Ishikawa (cell line): ENCODE measurements at regions not wholly inside any gene's neighbourhood (a gene's known extent, or its start where the extent isn't known, plus 50 kb on each side); places are given as distances from the start of the nearest gene placed in this dataset.

ENCODE experiments used
- CEBPB ChIP-seq: IDR thresholded peaks from 2 replicates; pipeline ENCODE4 v1.6.1; 2012
- CREB1 ChIP-seq: IDR thresholded peaks from 2 replicates; pipeline ENCODE4 v1.6.1; 2012; ENCODE audit warnings: low read depth
- EGR1 ChIP-seq: IDR thresholded peaks from 2 replicates; pipeline ENCODE4 v1.6.1; 2012
- EP300 ChIP-seq: IDR thresholded peaks from 2 replicates; pipeline ENCODE4 v1.6.1; 2012; ENCODE audit warnings: borderline replicate concordance
- FOXM1 ChIP-seq: IDR thresholded peaks from 2 replicates; pipeline ENCODE4 v1.6.1; 2012; ENCODE audit warnings: low read depth, borderline replicate concordance
- RAD21 ChIP-seq: IDR thresholded peaks from 2 replicates; pipeline ENCODE4 v1.6.1; 2012; ENCODE audit warnings: low read depth
- TAF1 ChIP-seq: IDR thresholded peaks from 2 replicates; pipeline ENCODE4 v1.6.1; 2012; ENCODE audit warnings: low read depth, mild to moderate bottlenecking
- ZBTB7A ChIP-seq: IDR thresholded peaks from 2 replicates; pipeline ENCODE4 v1.6.1; 2012; ENCODE audit warnings: low read depth
- TF ChIP-seq, protein P1 (sequence below): IDR thresholded peaks from 2 replicates; pipeline ENCODE4 v1.6.1; 2012; ENCODE audit warnings: low read depth, mild to moderate bottlenecking
- TF ChIP-seq, protein P2 (sequence below): IDR thresholded peaks from 2 replicates; pipeline ENCODE4 v1.6.1; 2012
- TF ChIP-seq, protein P3 (sequence below): IDR thresholded peaks from 2 replicates; pipeline ENCODE4 v1.6.1; 2012

DNA sequence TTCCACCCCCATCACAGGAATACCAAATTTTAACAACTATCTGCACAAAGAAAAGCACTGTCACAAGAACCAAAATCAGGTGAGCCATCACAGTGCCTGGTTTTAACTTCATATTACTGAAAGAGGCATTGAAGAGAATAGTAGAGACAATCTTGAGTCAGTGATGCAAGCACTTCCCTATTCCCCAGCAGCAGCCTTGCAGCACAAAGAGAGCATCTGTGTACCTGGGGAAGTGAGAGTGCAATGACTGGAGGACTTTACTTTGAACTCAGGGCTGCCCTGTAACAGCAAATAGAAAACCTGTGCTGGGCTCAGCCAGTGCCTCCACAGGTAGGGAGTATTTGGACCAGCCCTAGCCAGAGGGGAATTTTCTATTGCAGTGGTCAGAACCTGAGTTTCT lies 361.8 kb downstream of the TEX13C start:
- TF ChIP-seq RAD21 (no peak), CEBPB (no peak), EP300 (no peak), TAF1 (no peak), FOXM1 (no peak), CREB1 (no peak), EGR1 (no peak), ZBTB7A (no peak)
- TF ChIP-seq, protein P1, sequence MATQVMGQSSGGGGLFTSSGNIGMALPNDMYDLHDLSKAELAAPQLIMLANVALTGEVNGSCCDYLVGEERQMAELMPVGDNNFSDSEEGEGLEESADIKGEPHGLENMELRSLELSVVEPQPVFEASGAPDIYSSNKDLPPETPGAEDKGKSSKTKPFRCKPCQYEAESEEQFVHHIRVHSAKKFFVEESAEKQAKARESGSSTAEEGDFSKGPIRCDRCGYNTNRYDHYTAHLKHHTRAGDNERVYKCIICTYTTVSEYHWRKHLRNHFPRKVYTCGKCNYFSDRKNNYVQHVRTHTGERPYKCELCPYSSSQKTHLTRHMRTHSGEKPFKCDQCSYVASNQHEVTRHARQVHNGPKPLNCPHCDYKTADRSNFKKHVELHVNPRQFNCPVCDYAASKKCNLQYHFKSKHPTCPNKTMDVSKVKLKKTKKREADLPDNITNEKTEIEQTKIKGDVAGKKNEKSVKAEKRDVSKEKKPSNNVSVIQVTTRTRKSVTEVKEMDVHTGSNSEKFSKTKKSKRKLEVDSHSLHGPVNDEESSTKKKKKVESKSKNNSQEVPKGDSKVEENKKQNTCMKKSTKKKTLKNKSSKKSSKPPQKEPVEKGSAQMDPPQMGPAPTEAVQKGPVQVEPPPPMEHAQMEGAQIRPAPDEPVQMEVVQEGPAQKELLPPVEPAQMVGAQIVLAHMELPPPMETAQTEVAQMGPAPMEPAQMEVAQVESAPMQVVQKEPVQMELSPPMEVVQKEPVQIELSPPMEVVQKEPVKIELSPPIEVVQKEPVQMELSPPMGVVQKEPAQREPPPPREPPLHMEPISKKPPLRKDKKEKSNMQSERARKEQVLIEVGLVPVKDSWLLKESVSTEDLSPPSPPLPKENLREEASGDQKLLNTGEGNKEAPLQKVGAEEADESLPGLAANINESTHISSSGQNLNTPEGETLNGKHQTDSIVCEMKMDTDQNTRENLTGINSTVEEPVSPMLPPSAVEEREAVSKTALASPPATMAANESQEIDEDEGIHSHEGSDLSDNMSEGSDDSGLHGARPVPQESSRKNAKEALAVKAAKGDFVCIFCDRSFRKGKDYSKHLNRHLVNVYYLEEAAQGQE, result no peak
- TF ChIP-seq, protein P2, sequence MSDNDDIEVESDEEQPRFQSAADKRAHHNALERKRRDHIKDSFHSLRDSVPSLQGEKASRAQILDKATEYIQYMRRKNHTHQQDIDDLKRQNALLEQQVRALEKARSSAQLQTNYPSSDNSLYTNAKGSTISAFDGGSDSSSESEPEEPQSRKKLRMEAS, result no peak
- TF ChIP-seq, protein P3, sequence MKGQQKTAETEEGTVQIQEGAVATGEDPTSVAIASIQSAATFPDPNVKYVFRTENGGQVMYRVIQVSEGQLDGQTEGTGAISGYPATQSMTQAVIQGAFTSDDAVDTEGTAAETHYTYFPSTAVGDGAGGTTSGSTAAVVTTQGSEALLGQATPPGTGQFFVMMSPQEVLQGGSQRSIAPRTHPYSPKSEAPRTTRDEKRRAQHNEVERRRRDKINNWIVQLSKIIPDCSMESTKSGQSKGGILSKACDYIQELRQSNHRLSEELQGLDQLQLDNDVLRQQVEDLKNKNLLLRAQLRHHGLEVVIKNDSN, result no peak
